Heart left ventricle (tissue), 13 donors: ENCODE measurements at regions not wholly inside any gene's neighbourhood (a gene's known extent, or its start where the extent isn't known, plus 50 kb on each side); places are given as distances from the start of the nearest gene placed in this dataset.

Experiments used
- CTCF ChIP-seq, 12 donors: fragments of 200-600 bp; sonication (generic) in 4 of 12; IDR thresholded peaks; one replicate each; pipeline versions ENCODE4 v1.5.0 to v1.8.0; 2018 to 2022; ENCODE audit warnings: antibody characterized with exemption in 12 of 12, mild to moderate bottlenecking in 5 of 12
- POLR2A ChIP-seq, 2 donors: fragments of 450-650 bp; IDR thresholded peaks; one replicate each; pipeline ENCODE4 v1.6.1; 2017; ENCODE audit warnings: antibody characterized with exemption in 2 of 2, mild to moderate bottlenecking in 2 of 2, moderate library complexity in 2 of 2
- donor health status: ischemic (EF 13 %, LVEDD 7.1; RV severe dilation, severe dysfunction).
- donor health status: DM: no; HTN: yes; CAD: no.
- donor health status: DM: no; HTN: no; CAD: no.
- donor health status: ischemic (EF 25% LVEDD 6.9; RV normal size, moderate dysfunction).
- donor health status: ischemic (EF 25% LVEDD 5.7; RV mildly dilated, moderate dysfunction).
- donor health status: ischemic (EF 35%, LVEDD 5.7; RV mildly dilated, moderate dysfunction).
- donor health status: nonischemic (EF 11% LVEDD 7.7; RV severe dilation, severe dysfunction).
- donor health status: DM: yes; HTN: yes; CAD: no.
- donor health status: PGD.
- donor health status: ischemic (EF 29% LVEDD 5.4; RV normal size, mild dysfunction).
- donor health status: nonischemic (EF 23%, LVEDD 6.1; RV moderate dilation, normal function).

DNA sequence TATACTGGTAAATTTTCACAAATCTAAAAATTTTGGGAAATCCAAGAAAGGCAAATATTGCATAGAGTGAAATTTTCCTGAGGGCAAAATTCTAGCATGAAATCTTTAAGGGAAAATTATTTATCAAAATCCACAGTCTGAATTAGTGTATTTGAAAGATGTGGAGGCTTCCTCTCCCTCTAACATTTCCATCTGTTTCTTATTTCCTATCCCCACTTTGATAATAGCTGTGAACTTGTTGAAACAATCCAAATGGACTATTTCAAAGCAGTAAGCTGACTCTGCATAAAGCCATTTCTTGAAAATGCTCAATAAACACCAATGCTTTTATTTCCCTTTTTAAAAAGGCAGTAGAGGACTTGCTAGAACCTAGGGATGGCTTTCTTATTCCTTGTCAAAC, 107.3 kb upstream of the PABPC4L start:
- TF ChIP-seq POLR2A (IDR thresholded peaks at IDR 0.05) (no peak), CTCF (IDR thresholded peaks at IDR 0.05) (no peak)
